Esophagus muscularis mucosa (tissue), 4 donors: ENCODE measurements at regions not wholly inside any gene's neighbourhood (a gene's known extent, or its start where the extent isn't known, plus 50 kb on each side); places are given as distances from the start of the nearest gene placed in this dataset.

Source experiments
- DNase-seq: peaks from one replicate; pipeline ENCODE4 v3.0.0-alpha.2; 2017; ENCODE audit errors: extremely low spot score
- H3K27ac ChIP-seq, 4 donors: fragments of 200-600 bp; sonication (generic); replicated peaks in 1 of 4; 1 replicate in 3 of 4; 2 replicates in 1 of 4; pipeline ENCODE4 v1.5.1; 2016 to 2019; ENCODE audit warnings: mild to moderate bottlenecking in 1 of 4
- H3K27me3 ChIP-seq, 4 donors: fragments of 200-600 bp; sonication (generic); one replicate each; pipeline versions ENCODE4 v1.5.1 to v1.6.0; 2016 to 2019
- H3K36me3 ChIP-seq, 4 donors: fragments of 200-600 bp; sonication (generic); one replicate each; pipeline ENCODE4 v1.5.1; 2016 to 2019
- H3K4me1 ChIP-seq, 4 donors: fragments of 200-600 bp; sonication (generic); one replicate each; pipeline ENCODE4 v1.5.1; 2016 to 2019
- H3K4me3 ChIP-seq, 4 donors: fragments of 200-600 bp; sonication (generic); 1 replicate in 2 of 4; 2 replicates in 2 of 4; pipeline ENCODE4 v1.5.1; 2016 to 2019; ENCODE audit warnings: mild to moderate bottlenecking in 4 of 4, moderate library complexity in 1 of 4
- H3K9me3 ChIP-seq, 4 donors: fragments of 200-600 bp; sonication (generic); 1 replicate in 3 of 4; 2 replicates in 1 of 4; pipeline ENCODE4 v1.5.1; 2016 to 2019
- EP300 ChIP-seq: sonication (generic); formaldehyde crosslinking; IDR thresholded peaks from one replicate; pipeline ENCODE4 v1.6.1; 2017; ENCODE audit warnings: antibody characterized with exemption
- POLR2A ChIP-seq: fragments of 450-650 bp; IDR thresholded peaks from one replicate; pipeline ENCODE4 v1.6.1; 2017; ENCODE audit warnings: antibody characterized with exemption, moderate library complexity, mild to moderate bottlenecking, low read depth
- POLR2AphosphoS5 ChIP-seq, 2 donors: sonication (generic); formaldehyde crosslinking; IDR thresholded peaks; one replicate each; pipeline ENCODE4 v1.6.1; 2017; ENCODE audit warnings: antibody characterized with exemption in 2 of 2
- WGBS: methylation state at CpG from one replicate; pipeline ENCODE4 v1.1.5; 2018; 5-methylcytosine and 5-hydroxymethylcytosine counted together
- intact Hi-C: fragments of 100-400 bp; cut with DNase I; formaldehyde crosslinking; loops from one replicate; pipeline ENCODE4 v1.15.1; 2023
- TF ChIP-seq, protein P1 (sequence below), 3 experiments: fragments of 200-600 bp in 2 of 3; fragments of 450-650 bp in 1 of 3; sonication (generic) in 2 of 3; IDR thresholded peaks; one replicate each; pipeline ENCODE4 v1.5.1; 2017 to 2019; ENCODE audit warnings: antibody characterized with exemption in 3 of 3, mild to moderate bottlenecking in 2 of 3, moderate library complexity in 1 of 3

DNA sequence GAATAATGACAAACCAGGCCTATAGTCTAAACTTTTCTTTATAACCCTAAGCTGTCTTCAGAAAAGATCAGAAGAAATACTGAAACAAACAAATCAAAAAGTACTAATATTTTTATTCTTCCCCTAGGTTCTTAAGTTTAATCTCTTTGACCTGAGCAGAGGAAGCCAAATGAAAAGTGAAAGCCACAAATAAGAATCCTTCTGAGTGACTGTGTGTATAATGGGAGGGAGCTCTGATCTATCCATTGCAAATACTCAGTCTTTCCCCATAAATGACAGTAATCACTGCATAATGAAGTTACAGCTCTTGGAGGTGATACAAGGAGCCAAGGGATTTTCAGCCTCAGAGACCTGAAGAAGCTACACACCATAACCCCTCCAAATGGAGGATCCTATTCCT is 126.9 kb upstream of the ATP10B start:
- Histone ChIP-seq H3K9me3 (no peaks in the 10 kb centered on the region), H3K27me3 (no peaks in the 10 kb centered on the region), H3K4me3 (no peak overlapping the region), H3K27ac (no peak overlapping the region), H3K4me1 (no peaks in the 10 kb centered on the region), H3K36me3 (no peaks in the 10 kb centered on the region)
- no peak for TF ChIP-seq EP300
- TF ChIP-seq POLR2A: no peak
- TF ChIP-seq, protein P1, sequence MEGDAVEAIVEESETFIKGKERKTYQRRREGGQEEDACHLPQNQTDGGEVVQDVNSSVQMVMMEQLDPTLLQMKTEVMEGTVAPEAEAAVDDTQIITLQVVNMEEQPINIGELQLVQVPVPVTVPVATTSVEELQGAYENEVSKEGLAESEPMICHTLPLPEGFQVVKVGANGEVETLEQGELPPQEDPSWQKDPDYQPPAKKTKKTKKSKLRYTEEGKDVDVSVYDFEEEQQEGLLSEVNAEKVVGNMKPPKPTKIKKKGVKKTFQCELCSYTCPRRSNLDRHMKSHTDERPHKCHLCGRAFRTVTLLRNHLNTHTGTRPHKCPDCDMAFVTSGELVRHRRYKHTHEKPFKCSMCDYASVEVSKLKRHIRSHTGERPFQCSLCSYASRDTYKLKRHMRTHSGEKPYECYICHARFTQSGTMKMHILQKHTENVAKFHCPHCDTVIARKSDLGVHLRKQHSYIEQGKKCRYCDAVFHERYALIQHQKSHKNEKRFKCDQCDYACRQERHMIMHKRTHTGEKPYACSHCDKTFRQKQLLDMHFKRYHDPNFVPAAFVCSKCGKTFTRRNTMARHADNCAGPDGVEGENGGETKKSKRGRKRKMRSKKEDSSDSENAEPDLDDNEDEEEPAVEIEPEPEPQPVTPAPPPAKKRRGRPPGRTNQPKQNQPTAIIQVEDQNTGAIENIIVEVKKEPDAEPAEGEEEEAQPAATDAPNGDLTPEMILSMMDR (IDR thresholded peaks at IDR 0.05): no peak
- no peak for TF ChIP-seq POLR2AphosphoS5 (IDR thresholded peaks at IDR 0.05)
- intact Hi-C loops: no loop called here
- no peak for DNase-seq

- no peak overlapping the region for H3K4me3 ChIP-seq
- no peak for DNase-seq
- 88% methylated on average over 2 of the region's 2 CpGs for WGBS
- intact Hi-C loops: no loop called here
- H3K4me1 ChIP-seq: no peaks in the 10 kb centered on the region
- H3K27me3 ChIP-seq: no peaks in the 10 kb centered on the region
- no peaks in the 10 kb centered on the region for H3K36me3 ChIP-seq
- no peak overlapping the region for H3K27ac ChIP-seq
- no peak for TF ChIP-seq EP300
- TF ChIP-seq, protein P1 (IDR thresholded peaks at IDR 0.05): no peak
- TF ChIP-seq POLR2AphosphoS5 (IDR thresholded peaks at IDR 0.05): no peak
- TF ChIP-seq POLR2A: no peak
- H3K9me3 ChIP-seq: no peaks in the 10 kb centered on the region
These were observed 124.2 kb upstream of the ATP10B start for GRCh38 chr5:160976181-160976580.

DNA sequence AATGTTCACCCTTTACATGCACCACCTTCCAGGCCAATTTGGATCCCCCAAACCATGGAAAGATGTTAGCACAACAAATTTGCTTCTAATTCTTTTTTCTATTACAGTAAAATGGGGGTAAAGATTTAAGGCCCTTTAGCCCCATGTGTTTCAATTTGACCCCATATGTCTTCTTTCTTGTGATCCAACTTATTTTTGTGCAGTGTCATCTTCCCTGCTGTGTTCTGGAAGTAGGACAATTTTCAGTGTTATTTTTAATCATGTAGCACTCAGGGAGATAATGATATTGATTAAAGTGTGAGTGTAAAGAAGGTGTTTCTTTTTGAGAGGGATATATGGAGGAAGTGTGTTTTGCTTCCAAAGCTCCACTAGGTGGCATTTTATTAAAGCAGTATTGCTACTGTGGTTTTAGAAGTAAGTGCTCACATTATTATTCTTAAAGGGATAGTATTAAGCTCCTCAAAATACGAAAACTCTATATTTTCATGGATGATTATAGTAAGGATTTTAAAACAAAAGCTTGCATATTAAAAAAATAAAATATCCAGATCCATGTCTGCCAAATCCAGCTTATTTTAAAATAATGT is 118.7 kb upstream of the ATP10B start:
- WGBS: 63% methylated on average over 1 of the region's 1 CpG
- no peaks in the 10 kb centered on the region for H3K36me3 ChIP-seq

GRCh38 chr5:160969645-160970044 is 117.6 kb upstream of the ATP10B start:
- no peak for DNase-seq
- Histone ChIP-seq H3K4me1 (no peaks in the 10 kb centered on the region), H3K9me3 (no peaks in the 10 kb centered on the region), H3K27me3 (no peaks in the 10 kb centered on the region), H3K4me3 (no peak overlapping the region), H3K36me3 (no peaks in the 10 kb centered on the region), H3K27ac (no peak overlapping the region)
- intact Hi-C loops: no loop called here
- TF ChIP-seq EP300 (no peak), POLR2A (no peak), POLR2AphosphoS5 (IDR thresholded peaks at IDR 0.05) (no peak)
- TF ChIP-seq, protein P1 (IDR thresholded peaks at IDR 0.05): no peak

More for the DNA sequence above, 118.7 kb upstream of the ATP10B start:
- DNase-seq: no peak
- no peaks in the 10 kb centered on the region for H3K4me1 ChIP-seq
- no peaks in the 10 kb centered on the region for H3K9me3 ChIP-seq
- H3K4me3 ChIP-seq: no peak overlapping the region
- H3K27ac ChIP-seq: no peak overlapping the region
- no peak for TF ChIP-seq EP300
- TF ChIP-seq, protein P1 (IDR thresholded peaks at IDR 0.05): peak; percentile 17 to 30 (median 25)
- no peaks in the 10 kb centered on the region for H3K27me3 ChIP-seq
- intact Hi-C loops: no loop called here

DNA sequence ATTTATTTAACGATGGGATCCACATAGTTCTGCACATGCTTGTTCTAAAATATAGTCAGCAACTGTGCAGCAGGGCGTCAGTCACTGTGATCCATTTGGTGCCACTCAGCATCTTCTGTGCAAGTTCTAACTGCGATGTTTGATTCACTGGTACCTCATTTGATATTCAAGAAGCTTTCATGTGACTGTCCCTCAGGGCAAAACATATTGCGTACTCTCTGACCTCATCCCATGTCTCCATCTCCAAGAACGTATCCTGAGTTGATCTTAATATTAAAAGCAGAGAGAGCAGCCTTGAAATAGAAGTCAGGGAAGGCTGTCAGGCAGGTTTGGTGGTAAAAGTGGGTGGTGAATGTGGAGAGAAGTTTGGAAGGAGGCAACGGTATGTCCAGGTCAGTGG is 116.5 kb upstream of the ATP10B start:
- H3K9me3 ChIP-seq: no peaks in the 10 kb centered on the region
- no peak overlapping the region for H3K27ac ChIP-seq
- WGBS: 82% methylated on average over 6 of the region's 6 CpGs
- no peaks in the 10 kb centered on the region for H3K36me3 ChIP-seq
- no peak for DNase-seq
- no peaks in the 10 kb centered on the region for H3K4me1 ChIP-seq
- H3K4me3 ChIP-seq: no peak overlapping the region
- intact Hi-C loops: no loop called here
- H3K27me3 ChIP-seq: no peaks in the 10 kb centered on the region
- TF ChIP-seq POLR2AphosphoS5 (IDR thresholded peaks at IDR 0.05) (no peak), EP300 (no peak), POLR2A (no peak)
- TF ChIP-seq, protein P1 (IDR thresholded peaks at IDR 0.05): no peak
